ENCODE measurements at regions not wholly inside any gene's neighbourhood (a gene's known extent, or its start where the extent isn't known, plus 50 kb on each side); places are given as distances from the start of the nearest gene placed in this dataset.

DNA sequence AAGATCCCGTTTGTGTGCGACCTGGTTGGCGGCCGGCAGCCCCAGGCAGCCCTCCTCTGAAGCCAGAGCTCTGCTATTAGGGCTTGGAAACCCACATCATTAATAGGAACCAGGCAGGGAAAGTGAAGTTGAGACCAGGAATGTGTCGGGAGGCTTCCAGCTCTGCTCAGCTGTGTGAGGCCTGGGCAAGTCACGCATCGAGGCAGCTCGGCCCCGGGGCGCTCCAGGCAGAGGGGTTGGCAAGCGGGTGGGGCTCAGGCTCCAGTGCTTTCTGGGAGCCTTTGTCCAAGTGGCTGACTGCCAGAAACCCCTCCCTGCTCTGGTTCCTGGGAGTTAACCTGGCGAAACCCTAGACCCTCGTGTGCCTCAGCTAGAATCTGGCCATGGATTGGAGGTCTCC, 1151.7 kb downstream of the VRK1 start:
- TF ChIP-seq ZFX (IDR thresholded peaks at IDR 0.05) (no peak), CTCF (conservative IDR thresholded peaks at IDR 0.05) (no peak)
